Endothelial cell of umbilical vein (primary cell): ENCODE measurements at regions not wholly inside any gene's neighbourhood (a gene's known extent, or its start where the extent isn't known, plus 50 kb on each side); places are given as distances from the start of the nearest gene placed in this dataset.

Experiments used
- CTCF ChIP-seq, 2 donors: IDR thresholded peaks; 1 replicate in 1 of 2; 2 replicates in 1 of 2; pipeline ENCODE4 v1.5.1; 2011; ENCODE audit warnings: low read length in 2 of 2, mild to moderate bottlenecking in 2 of 2, moderate library complexity in 2 of 2, control low read depth in 1 of 2, inconsistent platforms in 1 of 2, low read depth in 1 of 2; ENCODE audit not compliant: insufficient read depth in 1 of 2; ENCODE audit errors: extremely low read depth in 1 of 2
- EZH2 ChIP-seq: IDR thresholded peaks from 2 replicates; pipeline ENCODE4 v1.6.1; 2012; ENCODE audit warnings: borderline replicate concordance, low read depth, mild to moderate bottlenecking, moderate library complexity, low read length, inconsistent platforms; ENCODE audit not compliant: severe bottlenecking
- JUN ChIP-seq: IDR thresholded peaks from 2 replicates; pipeline ENCODE4 v1.6.1; 2011; ENCODE audit warnings: borderline replicate concordance, low read depth; ENCODE audit not compliant: insufficient read length, insufficient read depth
- POLR2A ChIP-seq: IDR thresholded peaks from 2 replicates; pipeline ENCODE4 v1.6.1; 2012; ENCODE audit warnings: low read depth, mild to moderate bottlenecking, control low read depth, low read length
- POLR2AphosphoS5 ChIP-seq: IDR thresholded peaks from 2 replicates; pipeline ENCODE4 v1.6.1; 2012; ENCODE audit warnings: low read depth, mild to moderate bottlenecking, control low read depth, low read length, moderate library complexity; ENCODE audit not compliant: insufficient read depth
- TF ChIP-seq, protein P1 (sequence below): IDR thresholded peaks from 2 replicates; pipeline ENCODE4 v1.6.1; 2011; ENCODE audit not compliant: insufficient read depth, insufficient read length

DNA sequence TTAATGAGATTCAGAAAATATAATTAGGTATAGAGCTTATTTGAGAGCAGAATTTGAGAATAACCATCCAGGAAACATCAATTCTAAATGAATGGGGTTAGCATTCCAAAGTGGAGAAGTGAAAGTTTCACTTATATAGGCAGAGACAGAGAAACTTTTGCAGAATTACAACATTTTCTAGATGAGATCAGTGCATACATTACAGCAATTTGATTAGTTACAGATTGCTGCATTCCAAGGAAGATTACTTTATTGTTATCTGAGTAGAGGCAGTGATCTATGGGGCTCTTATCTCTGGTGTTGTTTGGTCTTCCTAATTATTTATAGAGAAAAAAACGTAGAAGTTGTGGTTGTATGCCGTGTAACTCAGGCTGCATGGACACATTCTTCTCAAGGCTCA lies 373.8 kb upstream of the SYT4 start:
- no peak for TF ChIP-seq CTCF (IDR thresholded peaks at IDR 0.05; ENCODE audit: extremely low read depth in 1 of 2, insufficient read depth in 1 of 2, low read depth in 1 of 2, low read length in 2 of 2)
- TF ChIP-seq POLR2AphosphoS5, result no peak
- no peak for TF ChIP-seq JUN
- TF ChIP-seq EZH2, result no peak
- no peak for TF ChIP-seq POLR2A
- TF ChIP-seq, protein P1, sequence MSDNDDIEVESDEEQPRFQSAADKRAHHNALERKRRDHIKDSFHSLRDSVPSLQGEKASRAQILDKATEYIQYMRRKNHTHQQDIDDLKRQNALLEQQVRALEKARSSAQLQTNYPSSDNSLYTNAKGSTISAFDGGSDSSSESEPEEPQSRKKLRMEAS, result no peak
